ENCODE measurements at regions not wholly inside any gene's neighbourhood (a gene's known extent, or its start where the extent isn't known, plus 50 kb on each side); places are given as distances from the start of the nearest gene placed in this dataset.

DNA sequence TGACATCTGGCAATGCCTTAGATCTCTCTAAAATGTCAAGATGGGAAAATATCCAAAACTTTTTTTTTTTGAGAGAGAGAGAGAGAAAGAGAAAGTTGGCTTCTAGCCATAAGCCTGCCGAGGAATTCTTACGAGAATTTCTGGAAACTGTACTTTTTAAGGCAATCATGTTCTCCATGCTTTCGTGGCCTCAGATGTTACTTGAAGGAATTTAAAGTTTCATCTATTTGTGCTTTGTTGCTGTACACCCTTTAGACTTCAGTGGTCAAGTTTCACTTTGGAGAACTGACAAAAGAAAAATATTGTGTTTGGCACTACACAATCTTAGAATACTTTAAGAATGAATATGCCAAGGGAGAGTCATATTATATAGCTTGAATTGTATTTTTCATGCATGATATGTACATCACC, 53.9 kb downstream of the FAT4 start:
- no peak overlapping the region for H3K4me3 ChIP-seq (ENCODE audit: control extremely low read depth in 1 of 5, extremely low read depth in 1 of 5, insufficient read depth in 1 of 5, low read depth in 2 of 5, low read length in 4 of 5)
- no peak overlapping the region for H3K4me2 ChIP-seq (replicated peaks; ENCODE audit: low read depth, low read length, poor library complexity, severe bottlenecking)
- H2AFZ ChIP-seq (ENCODE audit: insufficient read depth, low read depth, low read length, poor library complexity, severe bottlenecking), result no peak overlapping the region
- ChIA-PET POLR2A (no interaction called here), CTCF (no interaction called here)
- no peaks in the 10 kb centered on the region for H3K9me3 ChIP-seq (ENCODE audit: control extremely low read depth in 1 of 3, control insufficient read depth in 2 of 3, insufficient read depth in 1 of 3, low read length in 2 of 3)
- Mint-ChIP-seq H3K27ac (no peak overlapping the region), H3K27me3 (no peaks in the 10 kb centered on the region), H3K4me1 (no peaks in the 10 kb centered on the region), H3K9me3 (ENCODE audit: insufficient read depth) (peaks cover 2% of the 10 kb centered on the region), H3K4me3 (no peak overlapping the region)
- ATAC-seq (ENCODE audit: low read depth) (no peak), DNase-seq (no peak)
- H3K4me1 ChIP-seq (ENCODE audit: control insufficient read depth in 2 of 2, insufficient read depth in 2 of 2, low read length in 2 of 2), result no peaks in the 10 kb centered on the region
- no CpG with 5 or more reads among the region's 3 CpGs for WGBS (ENCODE audit: insufficient coverage)
- intact Hi-C loops (cut with micrococcal nuclease), result no loop called here
- no peaks in the 10 kb centered on the region for H3K79me2 ChIP-seq (ENCODE audit: control insufficient read depth, insufficient read depth, low read length)
- no peak overlapping the region for H3K9ac ChIP-seq (ENCODE audit: low read length)
- H3K27me3 ChIP-seq (replicated peaks in 1 of 4; ENCODE audit: control extremely low read depth in 1 of 4, control insufficient read depth in 3 of 4, insufficient read depth in 4 of 4, low read length in 3 of 4), result no peaks in the 10 kb centered on the region
- H3K27ac ChIP-seq (ENCODE audit: low read length in 2 of 2), result no peak overlapping the region
- no peaks in the 10 kb centered on the region for H3K36me3 ChIP-seq (replicated peaks in 1 of 2; ENCODE audit: control extremely low read depth in 1 of 2, control insufficient read depth in 1 of 2, extremely low read depth in 1 of 2, insufficient read depth in 2 of 2, low read length in 1 of 2)
- H4K20me1 ChIP-seq (ENCODE audit: control insufficient read depth, insufficient read depth, low read length, poor library complexity, severe bottlenecking), result no peaks in the 10 kb centered on the region
- TF ChIP-seq, protein P1, sequence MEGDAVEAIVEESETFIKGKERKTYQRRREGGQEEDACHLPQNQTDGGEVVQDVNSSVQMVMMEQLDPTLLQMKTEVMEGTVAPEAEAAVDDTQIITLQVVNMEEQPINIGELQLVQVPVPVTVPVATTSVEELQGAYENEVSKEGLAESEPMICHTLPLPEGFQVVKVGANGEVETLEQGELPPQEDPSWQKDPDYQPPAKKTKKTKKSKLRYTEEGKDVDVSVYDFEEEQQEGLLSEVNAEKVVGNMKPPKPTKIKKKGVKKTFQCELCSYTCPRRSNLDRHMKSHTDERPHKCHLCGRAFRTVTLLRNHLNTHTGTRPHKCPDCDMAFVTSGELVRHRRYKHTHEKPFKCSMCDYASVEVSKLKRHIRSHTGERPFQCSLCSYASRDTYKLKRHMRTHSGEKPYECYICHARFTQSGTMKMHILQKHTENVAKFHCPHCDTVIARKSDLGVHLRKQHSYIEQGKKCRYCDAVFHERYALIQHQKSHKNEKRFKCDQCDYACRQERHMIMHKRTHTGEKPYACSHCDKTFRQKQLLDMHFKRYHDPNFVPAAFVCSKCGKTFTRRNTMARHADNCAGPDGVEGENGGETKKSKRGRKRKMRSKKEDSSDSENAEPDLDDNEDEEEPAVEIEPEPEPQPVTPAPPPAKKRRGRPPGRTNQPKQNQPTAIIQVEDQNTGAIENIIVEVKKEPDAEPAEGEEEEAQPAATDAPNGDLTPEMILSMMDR (IDR thresholded peaks at IDR 0.05), result no peak
- TF ChIP-seq EZH2 (IDR thresholded peaks at IDR 0.05; ENCODE audit: borderline replicate concordance, insufficient read depth, low read depth, low read length, poor library complexity, severe bottlenecking), result no peak

DNA sequence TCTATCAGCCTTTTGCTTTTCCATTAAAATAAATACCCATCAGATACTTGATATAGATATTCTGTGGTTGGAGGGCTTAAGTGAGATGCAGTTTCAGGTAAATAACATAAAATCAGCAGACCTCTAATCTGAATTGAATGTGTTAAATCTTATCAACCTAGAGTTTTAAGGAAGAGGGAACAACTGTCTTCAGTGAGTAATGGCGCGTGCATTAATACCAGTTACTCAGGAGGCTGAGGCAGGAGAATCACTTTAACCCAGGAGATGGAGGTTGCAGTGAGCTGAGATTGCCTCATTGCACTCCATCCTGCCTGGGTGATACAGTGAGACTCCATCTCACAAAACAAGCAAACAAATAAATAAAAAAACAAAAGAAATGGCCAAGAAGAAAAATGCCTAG, 54.3 kb downstream of the FAT4 start:
- Histone ChIP-seq H3K4me3 (ENCODE audit: control extremely low read depth in 1 of 5, extremely low read depth in 1 of 5, insufficient read depth in 1 of 5, low read depth in 2 of 5, low read length in 4 of 5) (no peak overlapping the region), H3K9me3 (ENCODE audit: control extremely low read depth in 1 of 3, control insufficient read depth in 2 of 3, insufficient read depth in 1 of 3, low read length in 2 of 3) (no peaks in the 10 kb centered on the region), H2AFZ (ENCODE audit: insufficient read depth, low read depth, low read length, poor library complexity, severe bottlenecking) (no peak overlapping the region), H3K27ac (ENCODE audit: low read length in 2 of 2) (no peak overlapping the region), H3K27me3 (replicated peaks in 1 of 4; ENCODE audit: control extremely low read depth in 1 of 4, control insufficient read depth in 3 of 4, insufficient read depth in 4 of 4, low read length in 3 of 4) (no peaks in the 10 kb centered on the region), H3K4me2 (replicated peaks; ENCODE audit: low read depth, low read length, poor library complexity, severe bottlenecking) (no peak overlapping the region), H3K9ac (ENCODE audit: low read length) (no peak overlapping the region), H4K20me1 (ENCODE audit: control insufficient read depth, insufficient read depth, low read length, poor library complexity, severe bottlenecking) (no peaks in the 10 kb centered on the region), H3K79me2 (ENCODE audit: control insufficient read depth, insufficient read depth, low read length) (no peaks in the 10 kb centered on the region), H3K4me1 (ENCODE audit: control insufficient read depth in 2 of 2, insufficient read depth in 2 of 2, low read length in 2 of 2) (no peaks in the 10 kb centered on the region), H3K36me3 (replicated peaks in 1 of 2; ENCODE audit: control extremely low read depth in 1 of 2, control insufficient read depth in 1 of 2, extremely low read depth in 1 of 2, insufficient read depth in 2 of 2, low read length in 1 of 2) (no peaks in the 10 kb centered on the region)
- no peak overlapping the region for H3K27ac Mint-ChIP-seq
- intact Hi-C loops (cut with micrococcal nuclease), result no loop called here
- peaks cover 2% of the 10 kb centered on the region for H3K9me3 Mint-ChIP-seq (ENCODE audit: insufficient read depth)
- H3K4me3 Mint-ChIP-seq, result no peak overlapping the region
- CTCF ChIA-PET, result no interaction called here
- POLR2A ChIA-PET, result no interaction called here
- H3K27me3 Mint-ChIP-seq, result no peaks in the 10 kb centered on the region
- WGBS (ENCODE audit: insufficient coverage), result no CpG with 5 or more reads among the region's 2 CpGs
- H3K4me1 Mint-ChIP-seq, result no peaks in the 10 kb centered on the region
- ATAC-seq (ENCODE audit: low read depth), result no peak
- DNase-seq, result no peak
- TF ChIP-seq, protein P1 (IDR thresholded peaks at IDR 0.05), result no peak
- no peak for TF ChIP-seq EZH2 (IDR thresholded peaks at IDR 0.05; ENCODE audit: borderline replicate concordance, insufficient read depth, low read depth, low read length, poor library complexity, severe bottlenecking)

Data from B cell (primary cell).